CD14-positive monocyte (primary cell): ENCODE measurements at regions not wholly inside any gene's neighbourhood (a gene's known extent, or its start where the extent isn't known, plus 50 kb on each side); places are given as distances from the start of the nearest gene placed in this dataset.
A peak's percentile ranks its signal among the peaks of the same experiment; 100 is the strongest.

Experiments
- DNase-seq, 3 donors: peaks; one replicate each; pipeline ENCODE4 v3.0.0-alpha.2; 2011 to 2022
- H2AFZ ChIP-seq: 2 replicates; pipeline ENCODE4 v1.6.0; 2012; ENCODE audit warnings: mild to moderate bottlenecking, low read depth, low read length, inconsistent platforms; ENCODE audit not compliant: insufficient read depth, poor library complexity, severe bottlenecking
- H3K27ac ChIP-seq, 2 donors: 1 replicate in 1 of 2; 2 replicates in 1 of 2; pipeline ENCODE4 v1.5.1; 2012 to 2013; ENCODE audit warnings: low read length in 2 of 2, control low read depth in 1 of 2, inconsistent platforms in 1 of 2, low read depth in 1 of 2, mild to moderate bottlenecking in 1 of 2
- H3K27me3 ChIP-seq, 2 donors: one replicate each; pipeline versions ENCODE4 v1.6.0 to v1.6.1; 2011 to 2013; ENCODE audit warnings: low read length in 2 of 2; ENCODE audit not compliant: control insufficient read depth in 2 of 2, insufficient read depth in 2 of 2
- H3K36me3 ChIP-seq, 2 donors: replicated peaks in 1 of 2; 1 replicate in 1 of 2; 2 replicates in 1 of 2; pipeline versions ENCODE4 v1.5.1 to v1.6.1; 2012 to 2013; ENCODE audit warnings: low read length in 2 of 2, control low read depth in 1 of 2, inconsistent platforms in 1 of 2, mild to moderate bottlenecking in 1 of 2; ENCODE audit not compliant: insufficient read depth in 2 of 2, control insufficient read depth in 1 of 2
- H3K4me1 ChIP-seq, 2 donors: 1 replicate in 1 of 2; 2 replicates in 1 of 2; pipeline versions ENCODE4 v1.5.1 to v1.6.1; 2012 to 2013; ENCODE audit warnings: low read length in 2 of 2, control low read depth in 1 of 2, inconsistent platforms in 1 of 2, mild to moderate bottlenecking in 1 of 2, moderate library complexity in 1 of 2; ENCODE audit not compliant: insufficient read depth in 2 of 2, control insufficient read depth in 1 of 2
- H3K4me2 ChIP-seq: replicated peaks from 2 replicates; pipeline ENCODE3; 2012; ENCODE audit warnings: low read length, moderate library complexity, mild to moderate bottlenecking; ENCODE audit not compliant: poor library complexity, severe bottlenecking; ENCODE audit errors: extremely low read depth
- H3K4me3 ChIP-seq, 3 experiments: fragments of 200-600 bp in 1 of 3; sonication (generic) in 1 of 3; replicated peaks in 1 of 3; 1 replicate in 2 of 3; 2 replicates in 1 of 3; pipeline ENCODE4 v1.5.1; 2011 to 2013; ENCODE audit warnings: low read length in 3 of 3, mild to moderate bottlenecking in 3 of 3, control low read depth in 2 of 3, low read depth in 2 of 3, inconsistent platforms in 1 of 3, moderate library complexity in 1 of 3
- H3K79me2 ChIP-seq: 2 replicates; pipeline ENCODE4 v1.6.0; 2012; ENCODE audit warnings: mild to moderate bottlenecking, control low read depth, inconsistent platforms, low read length, moderate library complexity; ENCODE audit not compliant: insufficient read depth
- H3K9ac ChIP-seq: 2 replicates; pipeline ENCODE4 v1.6.0; 2017; ENCODE audit warnings: low read length, mild to moderate bottlenecking; ENCODE audit not compliant: insufficient read depth, poor library complexity, severe bottlenecking
- H3K9me3 ChIP-seq, 2 donors: replicated peaks in 1 of 2; 1 replicate in 1 of 2; 2 replicates in 1 of 2; pipeline versions ENCODE4 v1.5.1 to v1.6.1; 2012 to 2013; ENCODE audit warnings: low read length in 2 of 2, control low read depth in 1 of 2; ENCODE audit not compliant: control insufficient read depth in 1 of 2, insufficient read depth in 1 of 2
- H4K20me1 ChIP-seq: 2 replicates; pipeline ENCODE4 v1.6.0; 2012; ENCODE audit warnings: mild to moderate bottlenecking, low read length, control low read depth, moderate library complexity; ENCODE audit not compliant: insufficient read depth
- H3K27ac Mint-ChIP-seq, 7 donors: one replicate each; pipeline ENCODE4 v1.8.0; 2020; ENCODE audit warnings: mild to moderate bottlenecking in 7 of 7, mixed read lengths in 7 of 7, moderate library complexity in 6 of 7, inconsistent platforms in 2 of 7
- H3K27me3 Mint-ChIP-seq, 3 donors: one replicate each; pipeline ENCODE4 v1.8.0; 2021 to 2022; ENCODE audit warnings: low read depth in 3 of 3, mild to moderate bottlenecking in 3 of 3, mixed read lengths in 3 of 3, moderate library complexity in 3 of 3, inconsistent platforms in 1 of 3
- H3K36me3 Mint-ChIP-seq, 2 donors: one replicate each; pipeline ENCODE4 v1.8.0; 2020; ENCODE audit warnings: mixed read lengths in 2 of 2, inconsistent platforms in 1 of 2, mild to moderate bottlenecking in 1 of 2
- H3K4me1 Mint-ChIP-seq: one replicate; pipeline ENCODE4 v1.8.0; 2020; ENCODE audit warnings: mild to moderate bottlenecking, mixed read lengths
- H3K4me3 Mint-ChIP-seq, 2 donors: one replicate each; pipeline ENCODE4 v1.8.0; 2020; ENCODE audit warnings: mild to moderate bottlenecking in 2 of 2, mixed read lengths in 2 of 2, moderate library complexity in 1 of 2
- H3K9me3 Mint-ChIP-seq, 7 donors: one replicate each; pipeline ENCODE4 v1.8.0; 2020 to 2022; ENCODE audit warnings: mixed read lengths in 7 of 7, mild to moderate bottlenecking in 6 of 7, moderate library complexity in 6 of 7, inconsistent platforms in 2 of 7
- WGBS: methylation state at CpG from one replicate; pipeline ENCODE4 v1.1.5; 2013; ENCODE audit warnings: missing lambda C conversion rate; ENCODE audit not compliant: insufficient coverage; 5-methylcytosine and 5-hydroxymethylcytosine counted together
- intact Hi-C, 2 donors: fragments of 100-400 bp; cut with micrococcal nuclease; formaldehyde crosslinking; loops; one replicate each; pipeline versions ENCODE4 v1.15.0 to v1.15.1; 2023
- TF ChIP-seq, protein P1 (sequence below): fragments of 200-600 bp; IDR thresholded peaks from one replicate; pipeline ENCODE4 v1.8.0; 2022; ENCODE audit warnings: antibody characterized with exemption, mild to moderate bottlenecking

DNA sequence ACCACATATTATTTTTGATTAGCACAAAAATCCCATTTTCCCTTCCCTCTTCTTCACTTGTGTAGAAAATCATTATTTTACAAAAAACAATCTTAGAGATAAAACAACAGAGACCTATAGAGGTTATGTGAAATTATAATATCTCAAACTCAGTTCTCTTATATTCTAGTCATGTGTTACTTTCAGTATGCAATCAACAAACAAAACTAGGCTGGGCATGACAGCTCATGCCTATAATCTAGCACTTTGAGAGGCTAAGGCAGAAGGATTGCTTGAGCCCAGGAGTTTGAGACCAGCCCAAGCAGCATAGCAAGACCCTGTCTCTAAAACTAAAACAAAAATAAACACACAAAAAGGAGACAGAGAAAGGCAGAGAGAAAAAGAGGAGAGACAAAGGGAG is 211.4 kb upstream of the SGK1 start:
- no peaks in the 10 kb centered on the region for H3K9me3 ChIP-seq
- no peak for DNase-seq
- Mint-ChIP-seq H3K27me3 (peaks cover 0 to 3% (median 2%) of the 10 kb centered on the region in 3 donors), H3K4me3 (no peak overlapping the region), H3K27ac (peak overlapping the region; percentile 48 to 94 (median 83)), H3K9me3 (peaks cover 0 to 9% (median 2%) of the 10 kb centered on the region in 7 donors), H3K4me1 (peaks cover 16% of the 10 kb centered on the region), H3K36me3 (peaks cover 0 to 1% of the 10 kb centered on the region in 2 donors)
- no peaks in the 10 kb centered on the region for H3K79me2 ChIP-seq
- no peaks in the 10 kb centered on the region for H3K27me3 ChIP-seq
- H4K20me1 ChIP-seq: no peaks in the 10 kb centered on the region
- no peak overlapping the region for H3K4me3 ChIP-seq
- intact Hi-C loops: loop anchor here in 1 of 2 donors (10.0 kb wide), 1 partner anchor 235 kb away; no protein-coding TSS in a partner anchor
- H3K27ac ChIP-seq: peak overlapping the region in 1 of 2 donors; percentile 1
- no peak overlapping the region for H2AFZ ChIP-seq
- no peaks in the 10 kb centered on the region for H3K36me3 ChIP-seq
- TF ChIP-seq, protein P1, sequence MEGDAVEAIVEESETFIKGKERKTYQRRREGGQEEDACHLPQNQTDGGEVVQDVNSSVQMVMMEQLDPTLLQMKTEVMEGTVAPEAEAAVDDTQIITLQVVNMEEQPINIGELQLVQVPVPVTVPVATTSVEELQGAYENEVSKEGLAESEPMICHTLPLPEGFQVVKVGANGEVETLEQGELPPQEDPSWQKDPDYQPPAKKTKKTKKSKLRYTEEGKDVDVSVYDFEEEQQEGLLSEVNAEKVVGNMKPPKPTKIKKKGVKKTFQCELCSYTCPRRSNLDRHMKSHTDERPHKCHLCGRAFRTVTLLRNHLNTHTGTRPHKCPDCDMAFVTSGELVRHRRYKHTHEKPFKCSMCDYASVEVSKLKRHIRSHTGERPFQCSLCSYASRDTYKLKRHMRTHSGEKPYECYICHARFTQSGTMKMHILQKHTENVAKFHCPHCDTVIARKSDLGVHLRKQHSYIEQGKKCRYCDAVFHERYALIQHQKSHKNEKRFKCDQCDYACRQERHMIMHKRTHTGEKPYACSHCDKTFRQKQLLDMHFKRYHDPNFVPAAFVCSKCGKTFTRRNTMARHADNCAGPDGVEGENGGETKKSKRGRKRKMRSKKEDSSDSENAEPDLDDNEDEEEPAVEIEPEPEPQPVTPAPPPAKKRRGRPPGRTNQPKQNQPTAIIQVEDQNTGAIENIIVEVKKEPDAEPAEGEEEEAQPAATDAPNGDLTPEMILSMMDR: no peak
- no peak overlapping the region for H3K4me2 ChIP-seq
- H3K9ac ChIP-seq: no peak overlapping the region
- H3K4me1 ChIP-seq: peaks cover 3 to 5% of the 10 kb centered on the region in 2 donors

DNA sequence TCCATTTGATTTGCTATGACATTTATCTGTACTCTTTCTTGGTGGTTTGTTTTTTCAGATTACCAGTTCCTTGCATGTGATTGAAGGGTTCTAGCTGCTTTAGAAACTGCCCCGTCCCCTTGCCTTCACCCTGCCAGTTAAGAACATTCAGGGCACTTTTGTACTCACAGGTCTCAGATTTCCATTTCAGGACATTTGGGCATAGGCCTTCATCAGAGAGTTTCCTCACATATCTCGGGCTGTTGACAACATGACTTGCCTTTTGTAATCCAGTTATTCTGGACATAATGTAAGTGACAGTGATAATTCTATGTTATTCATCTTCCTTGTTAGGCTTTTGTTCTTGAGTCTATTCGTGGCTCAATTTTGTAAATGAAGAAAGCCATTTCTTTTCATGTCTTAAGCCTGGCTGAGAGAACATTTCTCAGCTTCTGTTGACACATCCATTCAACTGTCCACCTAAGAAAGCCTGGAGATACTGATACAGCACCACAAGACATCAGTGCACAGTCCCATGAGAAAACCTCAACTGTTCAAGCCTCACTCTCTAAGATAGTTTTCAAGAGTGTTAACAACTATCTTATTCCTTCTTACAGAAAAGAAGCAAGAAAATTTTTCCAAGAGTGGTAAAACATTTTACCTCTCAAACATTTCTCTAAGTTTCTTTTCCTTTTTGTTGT is 209.3 kb upstream of the SGK1 start:
- H3K36me3 Mint-ChIP-seq: peaks cover 0 to 1% of the 10 kb centered on the region in 2 donors
- Histone ChIP-seq H3K9me3 (no peaks in the 10 kb centered on the region), H4K20me1 (no peaks in the 10 kb centered on the region), H3K4me2 (no peak overlapping the region), H3K79me2 (no peaks in the 10 kb centered on the region), H3K4me1 (peaks cover 3 to 5% of the 10 kb centered on the region in 2 donors), H3K27ac (no peak overlapping the region), H3K27me3 (no peaks in the 10 kb centered on the region), H3K9ac (no peak overlapping the region), H2AFZ (no peak overlapping the region), H3K36me3 (no peaks in the 10 kb centered on the region), H3K4me3 (no peak overlapping the region)
- H3K4me3 Mint-ChIP-seq: no peak overlapping the region
- WGBS: 100% methylated on average over 1 of the region's 3 CpGs
- intact Hi-C loops: loop anchor here in 1 of 2 donors (10.0 kb wide), 1 partner anchor 232 kb away; no protein-coding TSS in a partner anchor
- DNase-seq: no peak
- peaks cover 0 to 9% (median 2%) of the 10 kb centered on the region in 7 donors for H3K9me3 Mint-ChIP-seq
- H3K27me3 Mint-ChIP-seq: peaks cover 1 to 3% (median 2%) of the 10 kb centered on the region in 3 donors
- H3K27ac Mint-ChIP-seq: peak overlapping the region in 2 of 7 donors; percentile 15 to 70
- TF ChIP-seq, protein P1: no peak
- H3K4me1 Mint-ChIP-seq: peaks cover 18% of the 10 kb centered on the region
